Retina (tissue), 1 donor: ENCODE measurements at regions not wholly inside any gene's neighbourhood (a gene's known extent, or its start where the extent isn't known, plus 50 kb on each side); places are given as distances from the start of the nearest gene placed in this dataset.

ENCODE experiments used
- DNase-seq: peaks from one replicate; pipeline ENCODE4 v3.0.0-alpha.2; 2016

DNA sequence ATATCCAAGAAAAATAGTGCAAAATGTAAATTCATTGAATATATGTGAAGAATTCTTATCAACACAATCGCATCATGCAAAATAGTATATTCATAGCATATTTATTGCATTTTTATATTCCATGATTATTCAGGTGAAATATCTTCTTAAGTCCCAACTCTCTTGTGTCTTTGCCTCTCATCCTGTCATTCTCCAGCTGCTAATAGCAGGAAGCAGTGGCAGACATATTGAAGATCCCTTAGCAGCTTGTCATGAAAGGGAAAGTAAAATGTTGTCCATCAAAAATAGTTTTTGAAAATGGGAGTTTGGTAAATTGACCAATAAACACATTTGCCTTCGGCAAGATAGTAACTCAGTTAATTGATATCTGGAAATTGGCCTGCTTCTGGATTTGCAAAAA lies 265.3 kb upstream of the TGFBR2 start:
- no peak for DNase-seq

DNA sequence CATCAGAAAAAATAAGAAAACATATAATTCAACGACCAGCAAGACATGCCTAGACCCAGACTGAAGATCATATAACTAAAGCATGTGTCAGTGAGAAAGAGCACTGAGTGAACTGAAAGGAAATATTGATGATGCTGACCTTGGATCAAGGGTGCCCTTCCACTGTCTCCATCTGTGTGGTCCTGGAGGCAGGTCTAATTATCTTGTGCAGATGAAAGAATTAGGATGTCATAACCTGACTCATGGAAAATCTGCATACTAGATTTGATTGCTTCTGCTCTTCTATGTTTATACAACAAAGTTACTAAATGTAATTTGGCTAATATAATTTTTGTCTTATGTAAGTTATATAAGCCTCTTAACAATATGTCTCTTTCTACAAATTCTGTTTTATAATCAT lies 264.6 kb upstream of the TGFBR2 start:
- DNase-seq, result no peak

DNA sequence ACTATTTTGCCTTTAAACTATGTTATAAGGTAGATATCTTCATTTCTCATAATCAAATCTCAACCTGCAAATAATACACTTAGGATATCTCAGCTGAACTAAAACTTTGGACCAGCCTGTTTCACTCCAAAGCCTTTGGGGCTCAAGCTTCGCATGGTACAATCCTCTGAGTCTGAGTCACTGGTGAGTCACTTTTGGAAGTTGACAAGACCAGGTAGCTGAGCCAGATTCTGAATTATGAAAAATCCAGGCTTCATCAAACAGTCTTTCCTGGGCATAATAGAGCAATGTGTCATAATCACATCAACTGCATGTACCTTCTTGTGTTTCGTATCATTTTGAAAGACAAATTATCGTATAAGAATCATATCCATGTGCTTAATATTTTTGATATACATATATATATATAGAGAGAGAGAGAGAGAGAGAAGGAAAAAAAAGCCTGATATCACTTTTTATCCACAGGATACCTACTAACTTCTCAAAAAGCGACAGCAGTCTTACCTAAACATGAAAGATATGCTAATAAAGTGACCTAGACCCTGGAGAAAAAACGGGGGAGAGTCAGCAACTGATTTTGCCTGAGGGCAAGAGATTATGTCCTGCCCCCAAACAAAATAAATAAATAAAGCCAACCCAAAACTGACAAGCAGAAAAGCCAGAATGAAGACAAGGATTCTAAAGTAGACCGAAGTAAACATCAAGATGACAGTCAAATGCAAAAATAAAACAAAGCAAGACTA lies 263.9 kb upstream of the TGFBR2 start:
- no peak for DNase-seq

DNA sequence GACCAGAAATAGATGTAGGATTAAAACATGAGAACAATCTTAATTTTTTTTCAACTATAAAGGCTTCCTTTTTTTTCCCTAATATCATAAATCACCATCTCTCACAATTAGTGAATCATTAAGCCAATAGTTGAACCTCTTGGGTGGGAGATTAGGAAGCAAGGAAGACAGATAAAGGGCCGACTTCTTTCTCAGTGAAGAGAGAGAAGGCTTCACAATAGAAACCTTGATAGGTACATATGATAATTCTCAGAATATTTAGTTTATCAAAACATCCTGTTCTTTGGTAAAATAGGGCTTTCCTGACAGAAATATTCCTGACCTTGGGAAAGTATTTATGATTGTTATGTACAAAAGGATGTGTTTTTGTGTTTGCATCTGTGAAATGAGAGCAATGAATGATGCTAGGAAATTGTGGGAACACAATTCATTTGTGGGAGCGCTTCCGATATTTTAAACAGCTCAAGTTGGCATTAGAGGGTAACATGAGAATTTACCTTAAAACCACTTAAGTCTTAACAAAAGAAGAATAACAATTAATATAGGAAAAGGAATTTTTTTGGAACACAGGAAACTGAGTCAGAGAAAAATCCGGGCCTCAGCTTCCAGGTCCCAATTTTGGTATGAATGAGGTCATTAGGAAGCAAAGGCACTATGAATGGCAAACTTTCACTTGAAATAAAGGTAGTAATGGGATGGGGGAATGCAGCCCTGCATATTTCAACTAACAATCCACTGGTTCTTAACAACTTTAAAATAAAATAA lies 263.2 kb upstream of the TGFBR2 start:
- no peak for DNase-seq

DNA sequence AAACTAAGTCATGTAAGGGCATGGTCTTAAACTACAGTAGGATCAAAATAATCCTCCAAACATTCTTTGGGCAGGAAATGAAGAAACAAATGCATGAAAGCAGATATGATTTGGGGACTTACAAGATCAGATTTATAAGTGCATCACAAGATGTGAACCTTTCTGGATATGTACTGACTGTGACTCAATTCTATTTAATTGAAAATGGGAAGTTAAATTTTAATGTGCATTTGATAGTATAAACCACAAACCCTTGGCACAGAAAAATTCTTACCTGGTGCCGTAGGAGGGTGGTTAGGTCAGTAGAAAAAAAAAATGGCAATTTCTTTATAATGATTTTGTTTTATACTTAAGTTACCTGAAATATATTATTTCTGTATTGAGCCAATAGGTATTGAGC lies 262.5 kb upstream of the TGFBR2 start:
- DNase-seq, result no peak

DNA sequence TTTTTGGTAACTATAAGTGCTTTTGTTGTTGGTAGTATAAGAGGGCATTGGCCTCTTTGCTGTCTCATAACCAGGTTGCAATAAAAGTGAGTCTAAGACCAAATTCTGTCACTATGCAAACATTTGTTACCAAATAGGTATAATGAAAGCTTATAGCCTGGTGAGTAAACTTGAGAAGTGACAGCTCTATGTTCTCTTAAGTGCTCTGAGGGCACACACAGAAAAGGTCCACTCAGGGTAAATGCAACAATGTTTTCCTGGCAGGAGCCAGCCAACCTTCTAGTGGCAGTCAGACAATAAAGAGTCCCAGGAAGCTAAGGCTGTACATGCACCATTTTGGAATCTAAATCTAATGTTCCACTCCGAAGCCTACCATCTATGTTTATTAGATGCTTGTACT lies 262.1 kb upstream of the TGFBR2 start:
- DNase-seq, result no peak

DNA sequence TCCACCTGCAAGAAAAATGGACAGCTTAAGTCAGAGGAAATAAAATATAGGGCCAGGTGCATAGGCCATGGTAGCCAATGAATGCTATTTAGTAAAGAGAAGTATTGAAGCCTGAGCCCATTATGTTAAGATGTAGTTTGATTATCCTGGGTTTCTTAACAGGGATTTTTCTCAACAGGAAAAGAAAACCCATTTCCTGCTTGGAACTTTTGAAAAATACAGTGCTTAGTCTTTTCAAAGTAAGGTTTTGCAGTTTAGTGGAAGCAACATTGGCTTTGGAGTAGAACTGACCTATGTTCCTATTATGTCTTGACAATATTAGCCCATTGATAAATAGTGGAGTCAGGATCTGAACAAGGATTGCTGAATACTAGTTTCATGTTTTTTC lies 259.5 kb upstream of the TGFBR2 start:
- DNase-seq, result no peak

DNA sequence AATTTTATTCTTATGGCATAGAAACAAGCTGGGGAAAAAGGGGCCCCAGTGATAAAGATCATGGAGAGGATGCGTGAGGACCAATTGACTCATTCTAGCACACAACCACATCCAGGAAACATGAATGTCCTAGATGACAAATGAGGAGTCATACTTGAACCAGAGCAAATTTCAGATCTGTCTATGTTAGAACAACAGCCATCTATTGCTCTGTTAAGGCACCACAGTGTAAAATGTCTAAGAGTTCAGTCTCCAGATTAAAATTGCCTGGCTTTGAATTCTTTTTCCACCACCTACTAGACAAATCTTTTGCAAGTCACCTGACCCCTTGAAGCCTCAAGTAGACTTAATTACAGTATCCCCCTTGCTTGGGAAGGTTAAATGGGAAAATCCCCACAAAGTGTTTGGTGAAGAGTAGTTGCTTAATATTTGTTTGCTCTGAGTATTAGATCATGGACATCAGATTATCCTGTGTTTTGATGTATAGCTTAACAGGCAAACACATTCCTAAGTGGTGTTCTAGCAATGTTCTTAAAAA lies 258.7 kb upstream of the TGFBR2 start:
- DNase-seq, result no peak

DNA sequence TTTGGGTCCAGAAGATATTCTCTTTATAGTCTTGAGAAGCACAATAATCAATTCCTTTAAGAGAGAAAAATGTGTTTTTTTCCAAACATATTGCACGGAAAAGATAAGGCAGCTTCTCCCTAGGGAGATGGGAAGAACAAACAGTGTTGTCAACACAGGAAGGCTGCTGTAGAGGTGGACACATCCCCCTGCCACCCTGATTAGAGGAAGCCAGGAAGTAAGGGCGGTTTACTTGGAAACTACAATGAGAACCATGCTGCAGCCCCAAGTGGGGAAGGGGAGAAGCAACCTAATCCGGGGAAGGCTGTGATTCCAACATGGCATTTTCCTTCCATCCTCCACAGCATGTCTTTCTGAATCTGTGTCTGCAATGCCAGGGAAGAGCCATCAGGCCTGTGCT lies 256.9 kb upstream of the TGFBR2 start:
- peak; percentile 9 for DNase-seq

DNA sequence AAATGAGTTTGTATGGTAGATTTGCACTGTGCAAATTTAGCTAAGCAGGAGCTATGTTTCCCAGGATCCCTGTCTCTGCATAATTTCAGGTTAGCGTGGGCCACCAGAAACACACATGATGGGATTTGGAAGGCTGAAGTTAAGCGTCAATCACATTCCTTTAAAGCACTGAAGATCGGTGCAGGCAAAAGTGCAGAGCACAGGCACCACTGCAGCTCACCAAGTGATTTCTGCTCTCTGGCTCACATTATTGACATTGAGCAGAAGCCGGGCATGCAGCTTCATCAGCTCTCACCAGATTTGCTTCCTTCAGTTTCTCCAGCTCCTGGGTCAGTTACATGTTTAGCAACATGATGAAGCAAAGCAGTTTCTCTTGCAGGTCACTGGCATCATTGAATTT lies 256.4 kb upstream of the TGFBR2 start:
- DNase-seq, result peak; percentile 8

DNA sequence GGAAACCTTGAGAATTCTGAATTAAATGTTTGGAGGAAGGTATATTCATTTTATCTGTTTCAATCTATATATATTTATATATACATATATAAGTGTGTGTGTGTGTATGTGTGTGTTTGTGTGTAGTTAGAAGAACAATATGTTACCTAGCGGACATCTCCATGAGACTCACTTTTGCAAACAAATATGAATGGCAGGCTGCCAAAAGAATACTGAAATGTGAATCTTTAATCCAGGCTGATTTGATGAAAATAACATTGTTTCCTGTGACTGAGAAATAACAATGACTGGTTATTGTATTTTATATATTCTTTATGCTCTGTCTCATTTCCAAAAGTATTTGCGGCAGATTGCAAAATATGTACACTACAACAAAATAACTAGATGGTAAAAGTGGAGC lies 255.5 kb upstream of the TGFBR2 start:
- no peak for DNase-seq

DNA sequence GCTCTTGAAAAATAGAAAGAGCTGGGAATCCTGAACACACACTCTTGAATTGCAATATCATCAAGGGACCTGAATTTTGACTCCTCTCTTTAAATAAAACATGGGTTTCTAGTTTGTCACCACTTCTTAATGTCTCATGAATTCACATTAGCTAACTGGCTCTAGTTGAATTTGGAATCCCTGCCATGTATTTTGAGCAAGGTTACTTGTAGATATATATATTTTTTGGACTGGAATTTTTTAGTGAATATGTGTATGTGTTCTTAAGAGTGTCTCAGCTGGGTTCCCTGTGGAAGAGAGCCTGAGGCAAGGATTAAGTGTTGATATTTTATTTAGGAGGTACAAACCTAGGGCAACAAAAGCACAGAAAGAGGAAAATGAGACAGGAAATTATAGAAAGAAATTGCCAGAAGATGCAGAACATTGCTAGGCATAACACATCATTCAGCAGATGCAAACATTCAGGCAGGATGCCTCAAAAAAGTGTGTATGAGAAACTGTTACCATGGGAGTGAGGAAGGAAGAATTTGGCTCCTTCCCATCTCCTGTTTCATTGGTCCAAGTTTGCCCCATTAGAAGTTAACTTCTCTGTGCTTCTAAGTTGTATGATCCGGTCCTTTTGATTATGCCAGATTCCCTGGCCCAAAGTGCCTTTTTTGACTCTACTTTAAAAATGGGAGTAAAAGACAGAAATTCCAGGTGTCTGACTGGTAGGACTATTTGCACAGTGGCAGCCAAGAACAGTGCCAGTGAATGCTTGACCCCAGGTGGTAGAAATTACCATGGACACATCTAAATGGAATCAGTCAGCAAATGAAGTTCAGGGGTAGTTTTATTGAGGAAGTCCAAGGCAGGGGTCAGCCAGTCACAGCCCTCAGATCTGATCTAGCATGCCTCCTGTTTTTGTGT lies 253.7 kb upstream of the TGFBR2 start:
- DNase-seq, result no peak

DNA sequence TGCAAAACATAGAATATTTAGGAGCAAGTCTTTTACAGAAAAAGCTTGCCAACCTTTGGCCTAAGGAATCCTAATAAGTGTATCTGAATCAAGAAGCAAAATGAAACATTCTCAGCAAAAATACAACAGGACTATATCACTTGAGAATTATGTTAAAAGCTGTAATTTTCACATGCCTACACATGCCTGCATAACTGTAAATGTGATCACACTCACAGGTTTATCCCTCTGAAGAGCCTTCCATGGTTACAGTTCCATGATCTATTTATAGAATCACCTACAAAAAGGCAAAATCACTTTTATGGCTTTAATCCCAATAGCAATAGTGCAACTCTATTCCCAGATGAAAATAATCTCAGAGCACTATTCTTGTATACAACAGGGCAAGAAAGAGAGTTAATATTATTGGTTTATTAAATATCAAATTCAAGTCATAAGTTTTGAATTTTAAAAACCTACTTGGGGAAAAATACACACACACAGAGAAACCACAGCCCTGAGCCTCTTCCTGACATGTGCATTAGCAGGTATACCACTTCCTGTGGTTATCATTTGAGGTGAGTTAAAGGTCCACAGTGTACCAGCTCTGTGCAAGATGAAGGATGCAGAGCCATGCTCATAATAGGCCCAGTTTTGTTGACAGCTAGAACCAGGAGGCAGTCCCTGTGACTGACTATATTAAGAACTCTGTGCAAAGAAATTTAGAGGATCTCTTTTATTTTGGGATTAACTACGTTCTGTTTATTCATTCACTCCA lies 252.5 kb upstream of the TGFBR2 start:
- no peak for DNase-seq

DNA sequence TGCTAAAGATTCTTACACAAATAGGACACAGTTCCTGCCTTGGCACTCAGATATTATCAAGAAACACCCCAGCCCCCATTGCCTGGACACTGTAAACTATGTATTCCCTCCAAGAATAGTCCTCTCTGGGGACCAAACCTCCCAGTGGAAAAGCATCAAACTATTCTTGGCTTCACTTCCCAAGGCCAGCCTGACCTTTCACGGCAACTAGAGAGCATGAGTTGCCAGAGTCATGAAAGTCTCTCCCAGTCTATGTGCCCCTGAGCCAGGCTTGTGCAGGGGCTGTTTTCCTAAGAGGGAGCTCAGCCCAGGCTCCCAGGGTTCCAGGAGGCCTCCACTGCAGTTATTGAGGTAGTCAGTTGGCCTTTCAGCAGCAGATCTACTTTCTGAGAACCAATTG lies 251.9 kb upstream of the TGFBR2 start:
- no peak for DNase-seq

DNA sequence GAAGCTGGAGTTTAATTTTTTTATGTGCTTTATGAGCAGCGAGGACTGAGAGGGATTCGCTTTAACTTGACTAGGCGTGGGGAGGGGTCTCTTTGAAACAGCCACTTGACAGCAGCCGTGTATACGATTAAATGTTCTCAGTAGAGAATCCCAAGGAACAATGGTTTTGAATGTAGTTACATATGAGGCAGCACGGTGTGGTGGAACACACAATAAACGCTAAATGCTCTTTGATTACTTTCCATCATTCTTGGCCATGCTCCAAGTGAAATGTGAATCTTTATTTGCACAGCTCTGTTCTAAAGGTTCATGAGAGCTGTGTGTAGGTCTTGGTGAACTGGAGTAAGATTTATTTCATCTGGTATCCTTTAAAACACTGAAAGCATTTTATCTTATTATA lies 251.4 kb upstream of the TGFBR2 start:
- no peak for DNase-seq

DNA sequence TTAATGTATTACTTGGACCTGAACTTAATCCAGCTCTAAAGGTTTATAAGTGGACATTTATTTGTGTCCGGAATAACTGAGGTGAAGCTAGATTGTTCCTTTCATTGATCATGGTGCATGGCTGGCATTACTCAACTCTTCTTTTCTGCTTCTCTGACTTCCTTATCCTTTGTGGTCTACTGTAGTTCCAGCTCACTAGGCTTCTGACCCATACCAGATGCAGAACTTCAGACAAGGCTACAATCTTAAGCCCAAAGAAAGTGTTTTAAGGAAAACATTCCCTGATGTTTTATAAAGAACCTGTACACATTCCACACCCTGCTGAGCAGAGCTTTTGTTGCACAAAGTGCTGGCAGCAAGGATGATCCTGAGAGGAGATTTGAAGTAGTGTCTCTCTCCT lies 250.8 kb upstream of the TGFBR2 start:
- no peak for DNase-seq

DNA sequence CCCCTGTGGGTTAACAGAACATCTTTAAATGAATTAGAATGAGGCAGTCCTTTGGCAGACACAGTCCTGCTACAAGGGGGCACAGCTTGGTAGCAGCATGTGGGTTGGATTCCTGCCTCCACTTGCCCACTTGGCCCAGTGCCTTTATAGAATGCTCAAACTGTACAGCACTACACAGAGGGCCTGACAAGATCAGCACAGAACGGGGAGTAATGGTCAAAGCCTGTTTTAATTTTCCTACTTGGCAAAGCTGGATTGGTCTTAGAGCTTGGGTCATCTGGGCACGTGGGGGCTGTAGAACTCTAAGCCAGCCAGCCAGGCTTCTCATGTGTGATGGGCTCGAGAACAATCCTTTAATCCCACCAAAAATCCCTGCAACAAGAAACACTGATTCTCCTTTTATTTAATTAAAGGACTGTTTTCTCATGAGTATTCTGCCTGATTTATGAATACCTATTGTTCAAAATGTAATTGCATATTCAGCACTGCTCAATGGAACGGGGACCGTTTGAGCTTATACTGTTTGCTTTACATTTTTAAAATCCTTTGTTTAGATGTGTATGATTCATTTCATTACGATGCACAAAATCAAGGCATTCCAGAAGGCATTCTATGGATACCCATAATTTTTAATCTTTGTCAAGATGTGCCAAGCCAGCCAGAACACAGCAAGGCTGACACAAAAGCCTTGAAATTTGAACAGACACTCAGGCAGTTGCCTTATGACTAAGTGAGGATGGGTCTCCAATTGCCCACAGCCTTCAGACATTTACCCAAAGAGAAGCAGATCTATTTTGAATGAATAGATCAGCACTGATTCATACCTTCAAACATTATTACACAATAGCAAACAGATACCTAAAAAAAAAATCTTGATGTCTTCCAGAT lies 249.3 kb upstream of the TGFBR2 start:
- no peak for DNase-seq

DNA sequence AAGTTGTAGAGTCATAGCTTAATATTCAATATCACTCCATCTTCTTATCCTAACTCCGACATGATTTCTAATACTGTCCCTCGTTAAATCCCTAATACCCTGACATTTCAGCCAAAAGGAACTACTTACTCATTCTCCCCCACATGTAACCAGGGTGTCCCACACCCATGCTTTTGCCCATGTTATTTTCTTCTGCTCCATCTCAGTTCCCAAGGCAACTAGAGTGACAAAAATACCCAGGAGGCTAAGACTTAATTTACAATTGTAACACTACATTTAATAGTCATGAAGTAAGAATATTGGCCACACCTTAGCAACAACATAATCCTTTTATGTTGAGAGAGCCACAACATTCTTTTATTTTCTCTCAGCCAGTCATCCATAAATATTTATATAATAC lies 248.5 kb upstream of the TGFBR2 start:
- no peak for DNase-seq

DNA sequence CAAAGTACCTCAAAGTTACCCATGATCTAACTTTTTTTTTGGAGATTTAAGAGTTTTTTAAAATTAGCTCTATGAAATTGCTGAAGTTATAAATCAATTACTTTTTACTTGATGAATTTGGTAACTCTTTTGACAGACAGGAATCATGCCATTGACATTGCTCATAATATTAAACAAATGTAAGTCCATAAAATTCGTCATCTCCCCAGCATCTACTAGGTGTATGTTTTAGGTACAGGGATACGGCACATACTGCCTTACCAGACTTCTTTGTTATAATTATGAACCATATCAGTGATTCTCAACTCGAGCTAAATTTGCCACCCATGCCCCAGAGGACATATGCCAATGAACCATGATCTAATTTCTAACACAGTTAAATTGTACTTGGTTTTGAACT lies 247.5 kb upstream of the TGFBR2 start:
- DNase-seq, result no peak

DNA sequence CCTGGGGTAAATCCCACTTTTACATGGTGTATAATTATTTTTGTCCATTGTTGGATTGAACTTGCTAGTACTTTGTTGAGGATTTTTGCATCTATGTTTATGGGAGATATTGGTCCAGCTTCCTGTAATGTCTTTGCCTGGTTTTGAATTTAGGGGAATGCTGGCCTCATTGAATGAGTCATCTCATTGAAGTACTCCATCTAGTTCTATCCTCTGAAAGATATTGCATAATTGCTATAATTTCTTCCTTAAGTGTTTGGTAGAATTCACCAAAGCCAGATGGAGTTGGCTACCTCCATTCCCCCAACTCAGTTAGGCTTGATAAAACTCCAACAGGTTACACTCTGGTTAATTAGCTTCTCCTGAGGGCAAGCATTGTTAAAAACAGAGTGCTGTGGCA lies 237.4 kb upstream of the TGFBR2 start:
- no peak for DNase-seq

DNA sequence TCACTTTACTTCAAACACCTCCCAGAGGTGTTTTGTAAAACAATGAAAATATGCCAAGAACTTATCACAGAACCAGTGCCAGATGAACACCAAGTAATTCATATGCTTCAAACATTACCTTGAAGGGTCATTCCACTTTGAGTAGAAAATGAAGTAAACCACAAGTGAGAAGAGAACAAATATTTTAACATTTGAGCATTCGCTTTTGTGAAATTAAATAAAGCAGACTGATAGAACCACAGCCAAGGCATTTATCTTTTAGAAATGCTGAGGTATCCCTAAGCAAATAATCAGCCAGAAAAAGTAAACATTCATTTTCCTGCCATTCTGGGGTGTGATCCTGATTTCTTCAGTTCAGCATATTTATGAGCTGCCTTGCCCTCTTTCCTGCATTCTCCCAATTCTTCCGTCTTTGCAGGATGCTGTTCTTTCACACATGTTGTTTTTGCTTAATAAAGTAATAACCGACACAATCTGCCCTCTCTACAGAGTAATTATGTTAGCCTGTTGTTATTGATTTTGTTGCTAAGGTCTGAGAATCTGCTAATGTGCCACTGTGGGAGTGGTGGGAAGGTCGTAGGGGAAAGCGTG lies 235.6 kb upstream of the TGFBR2 start:
- DNase-seq, result no peak
